ENCODE measurements at regions not wholly inside any gene's neighbourhood (a gene's known extent, or its start where the extent isn't known, plus 50 kb on each side); places are given as distances from the start of the nearest gene placed in this dataset.

GRCh38 chr11:7196396-7197146 is 55.1 kb upstream of the SYT9 start:
- Histone ChIP-seq H3K4me3 (ENCODE audit: low read depth, low read length) (no peak overlapping the region), H3K36me3 (ENCODE audit: control insufficient read depth, insufficient read depth, low read length) (no peaks in the 10 kb centered on the region), H3K27me3 (replicated peaks; ENCODE audit: control insufficient read depth, insufficient read depth, low read length) (no peaks in the 10 kb centered on the region), H3K9me3 (no peaks in the 10 kb centered on the region), H3K4me1 (no peaks in the 10 kb centered on the region)
- DNase-seq: no peak
- peaks cover 2% of the 10 kb centered on the region for H3K27me3 Mint-ChIP-seq (ENCODE audit: insufficient read depth, unreplicated experiment)
- H3K4me3 Mint-ChIP-seq (ENCODE audit: unreplicated experiment): no peak overlapping the region
- ChIA-PET CTCF (no interaction called here), POLR2A (interaction anchor here (0.7 kb wide), 1 partner anchor 81 kb away, joined by 13 read pairs; no protein-coding TSS in a partner anchor)
- H3K27ac Mint-ChIP-seq (ENCODE audit: unreplicated experiment): no peak overlapping the region
- intact Hi-C loops (cut with micrococcal nuclease; ENCODE audit: unreplicated experiment): no loop called here
- H3K9me3 Mint-ChIP-seq (ENCODE audit: unreplicated experiment): no peaks in the 10 kb centered on the region
- BruUV-seq (replicated peaks): no TSS peak
- H3K36me3 Mint-ChIP-seq (ENCODE audit: insufficient read depth, unreplicated experiment): no peaks in the 10 kb centered on the region
- TF ChIP-seq, protein P1, sequence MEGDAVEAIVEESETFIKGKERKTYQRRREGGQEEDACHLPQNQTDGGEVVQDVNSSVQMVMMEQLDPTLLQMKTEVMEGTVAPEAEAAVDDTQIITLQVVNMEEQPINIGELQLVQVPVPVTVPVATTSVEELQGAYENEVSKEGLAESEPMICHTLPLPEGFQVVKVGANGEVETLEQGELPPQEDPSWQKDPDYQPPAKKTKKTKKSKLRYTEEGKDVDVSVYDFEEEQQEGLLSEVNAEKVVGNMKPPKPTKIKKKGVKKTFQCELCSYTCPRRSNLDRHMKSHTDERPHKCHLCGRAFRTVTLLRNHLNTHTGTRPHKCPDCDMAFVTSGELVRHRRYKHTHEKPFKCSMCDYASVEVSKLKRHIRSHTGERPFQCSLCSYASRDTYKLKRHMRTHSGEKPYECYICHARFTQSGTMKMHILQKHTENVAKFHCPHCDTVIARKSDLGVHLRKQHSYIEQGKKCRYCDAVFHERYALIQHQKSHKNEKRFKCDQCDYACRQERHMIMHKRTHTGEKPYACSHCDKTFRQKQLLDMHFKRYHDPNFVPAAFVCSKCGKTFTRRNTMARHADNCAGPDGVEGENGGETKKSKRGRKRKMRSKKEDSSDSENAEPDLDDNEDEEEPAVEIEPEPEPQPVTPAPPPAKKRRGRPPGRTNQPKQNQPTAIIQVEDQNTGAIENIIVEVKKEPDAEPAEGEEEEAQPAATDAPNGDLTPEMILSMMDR (IDR thresholded peaks at IDR 0.05; ENCODE audit: insufficient read depth in 1 of 2, low read depth in 1 of 2, low read length in 1 of 2, severe bottlenecking in 1 of 2, unreplicated experiment in 1 of 2): no peak
- H3K4me1 Mint-ChIP-seq (ENCODE audit: low read depth, unreplicated experiment): no peaks in the 10 kb centered on the region

GRCh38 chr11:7197469-7197868 is 54.2 kb upstream of the SYT9 start:
- no TSS peak for BruUV-seq (replicated peaks)
- TF ChIP-seq, protein P1 (IDR thresholded peaks at IDR 0.05; ENCODE audit: insufficient read depth in 1 of 2, low read depth in 1 of 2, low read length in 1 of 2, severe bottlenecking in 1 of 2, unreplicated experiment in 1 of 2): no peak
- H3K4me1 Mint-ChIP-seq (ENCODE audit: low read depth, unreplicated experiment): no peaks in the 10 kb centered on the region
- no peak overlapping the region for H3K27ac Mint-ChIP-seq (ENCODE audit: unreplicated experiment)
- H3K4me3 ChIP-seq (ENCODE audit: low read depth, low read length): no peak overlapping the region
- no peaks in the 10 kb centered on the region for H3K9me3 ChIP-seq
- no peaks in the 10 kb centered on the region for H3K27me3 ChIP-seq (replicated peaks; ENCODE audit: control insufficient read depth, insufficient read depth, low read length)
- H3K9me3 Mint-ChIP-seq (ENCODE audit: unreplicated experiment): no peaks in the 10 kb centered on the region
- ChIA-PET CTCF (no interaction called here), POLR2A (interaction anchor here (0.7 kb wide), 1 partner anchor 81 kb away, joined by 13 read pairs; no protein-coding TSS in a partner anchor)
- no peaks in the 10 kb centered on the region for H3K36me3 ChIP-seq (ENCODE audit: control insufficient read depth, insufficient read depth, low read length)
- no peaks in the 10 kb centered on the region for H3K36me3 Mint-ChIP-seq (ENCODE audit: insufficient read depth, unreplicated experiment)
- no peak overlapping the region for H3K4me3 Mint-ChIP-seq (ENCODE audit: unreplicated experiment)
- intact Hi-C loops (cut with micrococcal nuclease; ENCODE audit: unreplicated experiment): no loop called here
- peaks cover 2% of the 10 kb centered on the region for H3K27me3 Mint-ChIP-seq (ENCODE audit: insufficient read depth, unreplicated experiment)
- DNase-seq: no peak
- H3K4me1 ChIP-seq: no peaks in the 10 kb centered on the region

All from Caco-2 (cell line).